Activated naive CD4-positive, alpha-beta T cell treated with anti-CD3 and anti-CD28 coated beads, Interleukin-2, amount 10 ng/mL, durations not matched to agents 7 days and 5 days (primary cell): ENCODE measurements at regions not wholly inside any gene's neighbourhood (a gene's known extent, or its start where the extent isn't known, plus 50 kb on each side); places are given as distances from the start of the nearest gene placed in this dataset.
"Not testable (repeated sequence)": the region's sequence is repeated elsewhere in the genome, so short reads cannot be mapped to it uniquely, and the experiment has no call there.

Experiments
- CTCF ChIA-PET: fragments of 350-600 bp; sonication (Branson Sonifier 250); formaldehyde crosslinking; loops from one replicate; lab custom pipeline; 2021; ENCODE audit warnings: antibody characterized with exemption; lab: Charles Lee
- DNase-seq: peaks from one replicate; pipeline ENCODE4 v3.0.0-alpha.2; 2020
- H3K27ac Mint-ChIP-seq: one replicate; pipeline ENCODE4 v1.8.0; 2021; ENCODE audit warnings: mild to moderate bottlenecking, moderate library complexity, mixed read lengths
- H3K27me3 Mint-ChIP-seq: one replicate; pipeline ENCODE4 v1.8.0; 2021; ENCODE audit warnings: mild to moderate bottlenecking, mixed read lengths
- H3K36me3 Mint-ChIP-seq: one replicate; pipeline ENCODE4 v1.8.0; 2021; ENCODE audit warnings: mixed read lengths
- H3K4me1 Mint-ChIP-seq: one replicate; pipeline ENCODE4 v1.8.0; 2021; ENCODE audit warnings: mixed read lengths
- H3K4me3 Mint-ChIP-seq: one replicate; pipeline ENCODE4 v1.8.0; 2021; ENCODE audit warnings: mild to moderate bottlenecking, moderate library complexity, mixed read lengths
- H3K9me3 Mint-ChIP-seq: one replicate; pipeline ENCODE4 v1.8.0; 2021; ENCODE audit warnings: mixed read lengths

- CTCF ChIA-PET, H3K27me3 Mint-ChIP-seq, H3K27ac Mint-ChIP-seq, H3K9me3 Mint-ChIP-seq, DNase-seq, H3K4me3 Mint-ChIP-seq, H3K36me3 Mint-ChIP-seq, H3K4me1 Mint-ChIP-seq: not testable (repeated sequence)
These were observed 347.4 kb downstream of the MAGEE1 start for GRCh38 chrX:76774912-76775311.

GRCh38 chrX:76796311-76796710 lies 368.8 kb downstream of the MAGEE1 start:
- no peaks in the 10 kb centered on the region for H3K36me3 Mint-ChIP-seq
- H3K4me3 Mint-ChIP-seq = no peak overlapping the region
- H3K27me3 Mint-ChIP-seq = no peaks in the 10 kb centered on the region
- no peaks in the 10 kb centered on the region for H3K9me3 Mint-ChIP-seq
- no peak for DNase-seq
- H3K27ac Mint-ChIP-seq = no peak overlapping the region
- H3K4me1 Mint-ChIP-seq = no peaks in the 10 kb centered on the region
- CTCF ChIA-PET = no interaction called here

GRCh38 chrX:76802708-76803107 lies 375.2 kb downstream of the MAGEE1 start:
- H3K4me3 Mint-ChIP-seq = no peak overlapping the region
- H3K27me3 Mint-ChIP-seq = no peaks in the 10 kb centered on the region
- no peaks in the 10 kb centered on the region for H3K4me1 Mint-ChIP-seq
- H3K9me3 Mint-ChIP-seq = no peaks in the 10 kb centered on the region
- no peak for DNase-seq
- no peak overlapping the region for H3K27ac Mint-ChIP-seq
- CTCF ChIA-PET = no interaction called here
- H3K36me3 Mint-ChIP-seq = no peaks in the 10 kb centered on the region

GRCh38 chrX:76815754-76816153 lies 388.2 kb downstream of the MAGEE1 start:
- H3K9me3 Mint-ChIP-seq = no peaks in the 10 kb centered on the region
- H3K36me3 Mint-ChIP-seq = no peaks in the 10 kb centered on the region
- H3K27ac Mint-ChIP-seq = no peak overlapping the region
- DNase-seq = no peak
- CTCF ChIA-PET = no interaction called here
- H3K4me1 Mint-ChIP-seq = no peaks in the 10 kb centered on the region
- no peak overlapping the region for H3K4me3 Mint-ChIP-seq
- no peaks in the 10 kb centered on the region for H3K27me3 Mint-ChIP-seq

GRCh38 chrX:76817279-76817678 lies 389.8 kb downstream of the MAGEE1 start:
- H3K36me3 Mint-ChIP-seq, H3K27ac Mint-ChIP-seq, H3K4me1 Mint-ChIP-seq, H3K9me3 Mint-ChIP-seq, CTCF ChIA-PET, DNase-seq, H3K4me3 Mint-ChIP-seq, H3K27me3 Mint-ChIP-seq: not testable (repeated sequence)

- H3K27me3 Mint-ChIP-seq = no peaks in the 10 kb centered on the region
- no peak overlapping the region for H3K27ac Mint-ChIP-seq
- no peak overlapping the region for H3K4me3 Mint-ChIP-seq
- no peak for DNase-seq
- H3K9me3 Mint-ChIP-seq = no peaks in the 10 kb centered on the region
- CTCF ChIA-PET = no interaction called here
- no peaks in the 10 kb centered on the region for H3K4me1 Mint-ChIP-seq
- no peaks in the 10 kb centered on the region for H3K36me3 Mint-ChIP-seq
These were observed 393.8 kb downstream of the MAGEE1 start for GRCh38 chrX:76821276-76821675.

- no peaks in the 10 kb centered on the region for H3K9me3 Mint-ChIP-seq
- CTCF ChIA-PET = no interaction called here
These were observed 400.2 kb downstream of the MAGEE1 start for GRCh38 chrX:76827672-76828071.

GRCh38 chrX:76840902-76841301 lies 413.4 kb downstream of the MAGEE1 start:
- H3K4me1 Mint-ChIP-seq, CTCF ChIA-PET, H3K27ac Mint-ChIP-seq: not testable (repeated sequence)

More at GRCh38 chrX:76827672-76828071, 400.2 kb downstream of the MAGEE1 start:
- no peaks in the 10 kb centered on the region for H3K27me3 Mint-ChIP-seq
- no peaks in the 10 kb centered on the region for H3K4me1 Mint-ChIP-seq
- H3K36me3 Mint-ChIP-seq = no peaks in the 10 kb centered on the region
- no peak overlapping the region for H3K27ac Mint-ChIP-seq
- no peak overlapping the region for H3K4me3 Mint-ChIP-seq
- DNase-seq = no peak

GRCh38 chrX:76850851-76851250 lies 423.3 kb downstream of the MAGEE1 start:
- H3K27ac Mint-ChIP-seq = no peak overlapping the region
- CTCF ChIA-PET = no interaction called here

More at GRCh38 chrX:76840902-76841301, 413.4 kb downstream of the MAGEE1 start:
- not testable (repeated sequence) for H3K36me3 Mint-ChIP-seq, H3K9me3 Mint-ChIP-seq, H3K27me3 Mint-ChIP-seq, H3K4me3 Mint-ChIP-seq, DNase-seq

GRCh38 chrX:76862509-76862908 lies 435.0 kb downstream of the MAGEE1 start:
- CTCF ChIA-PET = no interaction called here
- Mint-ChIP-seq H3K4me3 (no peak overlapping the region), H3K36me3 (no peaks in the 10 kb centered on the region), H3K27ac (no peak overlapping the region), H3K27me3 (no peaks in the 10 kb centered on the region), H3K9me3 (no peaks in the 10 kb centered on the region), H3K4me1 (no peaks in the 10 kb centered on the region)
- DNase-seq = no peak

More at GRCh38 chrX:76850851-76851250, 423.3 kb downstream of the MAGEE1 start:
- no peaks in the 10 kb centered on the region for H3K9me3 Mint-ChIP-seq
- no peak overlapping the region for H3K4me3 Mint-ChIP-seq
- H3K4me1 Mint-ChIP-seq = no peaks in the 10 kb centered on the region
- no peaks in the 10 kb centered on the region for H3K27me3 Mint-ChIP-seq
- H3K36me3 Mint-ChIP-seq = no peaks in the 10 kb centered on the region
- DNase-seq = no peak

- H3K4me3 Mint-ChIP-seq = no peak overlapping the region
- H3K4me1 Mint-ChIP-seq = no peaks in the 10 kb centered on the region
- CTCF ChIA-PET = no interaction called here
- no peaks in the 10 kb centered on the region for H3K9me3 Mint-ChIP-seq
- no peaks in the 10 kb centered on the region for H3K36me3 Mint-ChIP-seq
- H3K27ac Mint-ChIP-seq = no peak overlapping the region
- H3K27me3 Mint-ChIP-seq = no peaks in the 10 kb centered on the region
- no peak for DNase-seq
These were observed 466.4 kb downstream of the MAGEE1 start for GRCh38 chrX:76893930-76894329.

- Mint-ChIP-seq H3K4me1 (no peaks in the 10 kb centered on the region), H3K27ac (no peak overlapping the region), H3K36me3 (no peaks in the 10 kb centered on the region), H3K9me3 (peaks cover 6% of the 10 kb centered on the region), H3K27me3 (no peaks in the 10 kb centered on the region), H3K4me3 (no peak overlapping the region)
- DNase-seq = no peak
- CTCF ChIA-PET = no interaction called here
These were observed 488.3 kb downstream of the MAGEE1 start for GRCh38 chrX:76915836-76916235.

GRCh38 chrX:76918033-76918432 lies 490.5 kb downstream of the MAGEE1 start:
- Mint-ChIP-seq H3K27ac (no peak overlapping the region), H3K9me3 (no peaks in the 10 kb centered on the region), H3K4me3 (no peak overlapping the region), H3K27me3 (no peaks in the 10 kb centered on the region), H3K4me1 (no peaks in the 10 kb centered on the region), H3K36me3 (no peaks in the 10 kb centered on the region)
- CTCF ChIA-PET = no interaction called here
- no peak for DNase-seq

GRCh38 chrX:76919761-76920160 lies 492.3 kb downstream of the MAGEE1 start:
- no peaks in the 10 kb centered on the region for H3K9me3 Mint-ChIP-seq
- no peak for DNase-seq

GRCh38 chrX:76920607-76921006 lies 493.1 kb downstream of the MAGEE1 start:
- no peaks in the 10 kb centered on the region for H3K9me3 Mint-ChIP-seq
- DNase-seq = no peak
- CTCF ChIA-PET = no interaction called here
- H3K4me3 Mint-ChIP-seq = no peak overlapping the region
- H3K27me3 Mint-ChIP-seq = no peaks in the 10 kb centered on the region
- no peaks in the 10 kb centered on the region for H3K36me3 Mint-ChIP-seq
- H3K4me1 Mint-ChIP-seq = no peaks in the 10 kb centered on the region
- no peak overlapping the region for H3K27ac Mint-ChIP-seq

More at GRCh38 chrX:76919761-76920160, 492.3 kb downstream of the MAGEE1 start:
- no peaks in the 10 kb centered on the region for H3K27me3 Mint-ChIP-seq
- H3K27ac Mint-ChIP-seq = no peak overlapping the region
- H3K4me1 Mint-ChIP-seq = no peaks in the 10 kb centered on the region
- H3K36me3 Mint-ChIP-seq = no peaks in the 10 kb centered on the region
- H3K4me3 Mint-ChIP-seq = no peak overlapping the region
- CTCF ChIA-PET = no interaction called here

GRCh38 chrX:76921176-76921575 lies 493.7 kb downstream of the MAGEE1 start:
- CTCF ChIA-PET = no interaction called here
- Mint-ChIP-seq H3K4me3 (no peak overlapping the region), H3K4me1 (no peaks in the 10 kb centered on the region), H3K27ac (no peak overlapping the region), H3K27me3 (no peaks in the 10 kb centered on the region), H3K36me3 (no peaks in the 10 kb centered on the region), H3K9me3 (no peaks in the 10 kb centered on the region)
- no peak for DNase-seq
